Colonic mucosa (tissue), 4 donors: ENCODE measurements at regions not wholly inside any gene's neighbourhood (a gene's known extent, or its start where the extent isn't known, plus 50 kb on each side); places are given as distances from the start of the nearest gene placed in this dataset.

Source experiments
- DNase-seq: peaks from one replicate; pipeline ENCODE4 v3.0.0-alpha.2; 2020
- H3K27ac ChIP-seq: fragments of 200-600 bp; one replicate; pipeline ENCODE4 v1.8.0; 2021
- H3K27me3 ChIP-seq: fragments of 200-600 bp; one replicate; pipeline ENCODE4 v1.8.0; 2021
- H3K36me3 ChIP-seq: fragments of 200-600 bp; one replicate; pipeline ENCODE4 v1.8.0; 2021
- H3K4me1 ChIP-seq: fragments of 200-600 bp; one replicate; pipeline ENCODE4 v1.8.0; 2021; ENCODE audit warnings: mild to moderate bottlenecking
- H3K4me3 ChIP-seq: fragments of 200-600 bp; one replicate; pipeline ENCODE4 v1.8.0; 2021
- H3K9ac ChIP-seq, 2 donors: one replicate each; pipeline ENCODE4 v1.7.0; 2013; ENCODE audit warnings: control low read depth in 2 of 2, low read depth in 2 of 2, low read length in 2 of 2
- H3K9me3 ChIP-seq: fragments of 200-600 bp; one replicate; pipeline ENCODE4 v1.8.0; 2021
- CTCF ChIP-seq: fragments of 200-600 bp; IDR thresholded peaks from one replicate; pipeline ENCODE4 v1.8.0; 2022; ENCODE audit warnings: antibody characterized with exemption, mild to moderate bottlenecking
- intact Hi-C: fragments of 100-400 bp; cut with DNase I; formaldehyde crosslinking; loops from one replicate; pipeline ENCODE4 v1.14.1; 2022
- donor health status: healthy.
- donor health status: DM: no; HTN: no; CAD: no.
- donor health status: DM: no; HTN: no; CAD: no.

DNA sequence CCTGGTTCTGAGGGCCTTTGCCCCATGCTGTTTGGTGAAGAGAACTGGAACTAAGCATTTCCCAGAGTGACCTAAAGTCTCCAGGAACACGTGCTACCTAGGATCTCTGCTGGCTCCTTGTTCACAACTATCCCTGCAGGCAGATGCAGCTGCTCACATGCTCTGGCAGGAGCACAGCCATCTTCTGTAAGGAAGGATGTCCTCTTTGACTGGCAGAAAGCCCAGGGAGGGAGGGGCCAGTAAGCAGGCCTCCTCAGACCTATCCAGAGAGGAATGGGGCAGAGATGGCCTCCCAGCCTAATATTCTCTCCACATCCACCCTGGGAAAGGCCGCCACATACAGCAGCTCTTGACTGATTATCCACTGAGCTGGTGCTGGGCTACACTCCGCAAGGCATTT, 142.8 kb upstream of the EOLA2 start:
- DNase-seq: no peak
- no peaks in the 10 kb centered on the region for H3K4me1 ChIP-seq
- H3K27ac ChIP-seq: no peak overlapping the region
- no peaks in the 10 kb centered on the region for H3K27me3 ChIP-seq
- H3K9me3 ChIP-seq: no peaks in the 10 kb centered on the region
- no peaks in the 10 kb centered on the region for H3K36me3 ChIP-seq
- no peak overlapping the region for H3K9ac ChIP-seq
- no peak for TF ChIP-seq CTCF
- no peak overlapping the region for H3K4me3 ChIP-seq
- intact Hi-C loops: no loop called here

- Histone ChIP-seq H3K4me1 (no peaks in the 10 kb centered on the region), H3K36me3 (no peaks in the 10 kb centered on the region), H3K27me3 (no peaks in the 10 kb centered on the region), H3K9me3 (no peaks in the 10 kb centered on the region), H3K27ac (no peak overlapping the region), H3K4me3 (no peak overlapping the region), H3K9ac (no peak overlapping the region)
- intact Hi-C loops: no loop called here
- no peak for DNase-seq
- no peak for TF ChIP-seq CTCF
Observed at GRCh38 chrX:150084496-150085229, 146.4 kb upstream of the EOLA2 start.

GRCh38 chrX:150085881-150086280, 147.6 kb upstream of the EOLA2 start:
- intact Hi-C loops: no loop called here
- H3K4me1 ChIP-seq: no peaks in the 10 kb centered on the region
- no peaks in the 10 kb centered on the region for H3K27me3 ChIP-seq
- no peak overlapping the region for H3K4me3 ChIP-seq
- no peak overlapping the region for H3K9ac ChIP-seq
- TF ChIP-seq CTCF: no peak
- H3K9me3 ChIP-seq: no peaks in the 10 kb centered on the region
- H3K27ac ChIP-seq: no peak overlapping the region
- H3K36me3 ChIP-seq: no peaks in the 10 kb centered on the region
- DNase-seq: no peak

GRCh38 chrX:150086371-150086770, 148.1 kb upstream of the EOLA2 start:
- no peak for TF ChIP-seq CTCF
- no peak overlapping the region for H3K27ac ChIP-seq
- no peak overlapping the region for H3K4me3 ChIP-seq
- H3K9ac ChIP-seq: no peak overlapping the region
- intact Hi-C loops: no loop called here
- no peak for DNase-seq
- H3K27me3 ChIP-seq: no peaks in the 10 kb centered on the region
- H3K9me3 ChIP-seq: no peaks in the 10 kb centered on the region
- no peaks in the 10 kb centered on the region for H3K4me1 ChIP-seq
- no peaks in the 10 kb centered on the region for H3K36me3 ChIP-seq

DNA sequence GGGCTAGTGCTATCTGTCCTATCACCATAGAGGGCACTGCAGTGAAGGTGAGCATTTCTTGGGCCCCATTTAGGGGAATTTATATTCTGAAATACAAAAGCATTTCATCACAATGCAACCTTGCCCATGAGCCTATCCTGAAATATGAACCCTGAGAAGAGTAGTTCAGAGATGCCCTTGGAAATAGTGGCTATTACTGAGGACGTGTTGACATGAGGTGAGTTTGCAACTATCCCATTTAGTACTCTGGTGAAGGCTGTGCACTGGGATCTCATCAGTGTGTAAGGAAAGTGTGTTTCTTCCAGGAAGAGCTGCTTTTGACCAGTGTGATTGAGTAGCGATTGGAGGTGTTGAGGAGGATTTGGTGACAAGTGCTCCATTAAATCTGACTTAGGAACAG, 149.3 kb upstream of the EOLA2 start:
- DNase-seq: no peak
- intact Hi-C loops: no loop called here
- no peaks in the 10 kb centered on the region for H3K9me3 ChIP-seq

More for the DNA sequence above, 149.3 kb upstream of the EOLA2 start:
- Histone ChIP-seq H3K27me3 (no peaks in the 10 kb centered on the region), H3K27ac (no peak overlapping the region), H3K4me1 (no peaks in the 10 kb centered on the region), H3K36me3 (no peaks in the 10 kb centered on the region), H3K4me3 (no peak overlapping the region), H3K9ac (no peak overlapping the region)
- no peak for TF ChIP-seq CTCF
